A673 (cell line): ENCODE measurements at regions not wholly inside any gene's neighbourhood (a gene's known extent, or its start where the extent isn't known, plus 50 kb on each side); places are given as distances from the start of the nearest gene placed in this dataset.

Experiments
- BruUV-seq: library from RNA; stranded (reverse); fragments of 400-500 nt; replicated peaks from 2 replicates; lab custom pipeline; 2021; lab: Mats Ljungman, UMichigan
- CTCF ChIA-PET: fragments of 300-600 bp; sonication (Branson Sonifier 250); formaldehyde crosslinking; loops from one replicate; lab custom pipeline; 2022; ENCODE audit warnings: antibody characterized with exemption; lab: Charles Lee
- POLR2A ChIA-PET: fragments of 300-600 bp; sonication (Branson Sonifier 250); formaldehyde crosslinking; loops from one replicate; lab custom pipeline; 2022; ENCODE audit warnings: antibody characterized with exemption; ENCODE audit not compliant: low non-redundant PET; lab: Charles Lee
- DNase-seq: peaks from one replicate; pipeline ENCODE4 v3.0.0-alpha.2; 2015; ENCODE audit warnings: low spot score
- H3K27ac ChIP-seq: fragments of 200-600 bp; sonication (generic); 2 replicates; pipeline ENCODE4 v1.5.1; 2016; ENCODE audit warnings: mixed run types, low read depth, mild to moderate bottlenecking, mixed read lengths, antibody characterized with exemption, low read length; ENCODE audit not compliant: poor library complexity, severe bottlenecking
- H3K27me3 ChIP-seq: fragments of 200-600 bp; sonication (generic); replicated peaks from 2 replicates; pipeline ENCODE4 v1.6.1; 2017; ENCODE audit warnings: mixed run types, low read depth, mild to moderate bottlenecking, mixed read lengths, antibody characterized with exemption, low read length; ENCODE audit not compliant: insufficient read depth, poor library complexity
- H3K36me3 ChIP-seq: fragments of 200-600 bp; sonication (generic); 2 replicates; pipeline ENCODE4 v1.6.1; 2016; ENCODE audit warnings: mixed run types, mild to moderate bottlenecking, mixed read lengths, antibody characterized with exemption, low read length; ENCODE audit not compliant: insufficient read depth, poor library complexity, severe bottlenecking
- H3K4me1 ChIP-seq: fragments of 200-600 bp; sonication (generic); 2 replicates; pipeline ENCODE4 v1.6.1; 2017; ENCODE audit warnings: mixed run types, mild to moderate bottlenecking, mixed read lengths, antibody characterized with exemption, low read length; ENCODE audit not compliant: insufficient read depth, poor library complexity, severe bottlenecking
- H3K4me3 ChIP-seq: fragments of 200-600 bp; sonication (generic); 2 replicates; pipeline ENCODE4 v1.5.1; 2016; ENCODE audit warnings: low read depth, mixed run types, mild to moderate bottlenecking, mixed read lengths, low read length; ENCODE audit not compliant: poor library complexity, severe bottlenecking
- H3K9me3 ChIP-seq: fragments of 200-600 bp; sonication (generic); 2 replicates; pipeline ENCODE4 v1.6.1; 2016; ENCODE audit warnings: mixed run types, low read depth, mild to moderate bottlenecking, mixed read lengths, antibody characterized with exemption, low read length; ENCODE audit not compliant: poor library complexity, severe bottlenecking
- EZH2 ChIP-seq: fragments of 200-600 bp; sonication (generic); IDR thresholded peaks from 2 replicates; pipeline ENCODE4 v1.6.1; 2017; ENCODE audit warnings: borderline replicate concordance, low read depth, mild to moderate bottlenecking, mixed read lengths, antibody characterized with exemption, low read length; ENCODE audit not compliant: poor library complexity, severe bottlenecking
- intact Hi-C: fragments of 100-400 bp; cut with micrococcal nuclease; formaldehyde crosslinking; loops from one replicate; pipeline ENCODE4 v1.10.0; 2022; ENCODE audit not compliant: unreplicated experiment
- TF ChIP-seq, protein P1 (sequence below): fragments of 300-800, 200-600 bp; sonication (generic); conservative IDR thresholded peaks from 2 replicates; pipeline ENCODE4 v1.5.1; 2017; ENCODE audit warnings: low read depth, mild to moderate bottlenecking, antibody characterized with exemption, low read length, moderate library complexity, mixed read lengths

DNA sequence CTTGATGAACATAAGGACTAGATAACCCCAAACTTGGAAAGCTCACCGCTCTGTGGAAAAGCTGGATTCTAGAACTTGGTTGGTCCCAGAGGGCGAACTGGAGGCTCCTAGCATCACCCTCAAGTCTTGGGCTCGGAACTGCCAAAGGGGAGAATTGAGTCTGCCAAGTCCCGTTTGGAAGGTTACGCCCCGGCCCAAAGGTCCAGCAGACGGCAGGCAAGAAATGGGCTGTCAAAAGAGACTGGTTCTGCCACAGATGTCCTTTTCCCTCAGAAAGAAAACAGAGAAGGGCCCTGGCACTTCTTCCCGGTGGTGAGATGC is 182.2 kb downstream of the ANAPC1 start:
- no peak for TF ChIP-seq EZH2
- TF ChIP-seq, protein P1, sequence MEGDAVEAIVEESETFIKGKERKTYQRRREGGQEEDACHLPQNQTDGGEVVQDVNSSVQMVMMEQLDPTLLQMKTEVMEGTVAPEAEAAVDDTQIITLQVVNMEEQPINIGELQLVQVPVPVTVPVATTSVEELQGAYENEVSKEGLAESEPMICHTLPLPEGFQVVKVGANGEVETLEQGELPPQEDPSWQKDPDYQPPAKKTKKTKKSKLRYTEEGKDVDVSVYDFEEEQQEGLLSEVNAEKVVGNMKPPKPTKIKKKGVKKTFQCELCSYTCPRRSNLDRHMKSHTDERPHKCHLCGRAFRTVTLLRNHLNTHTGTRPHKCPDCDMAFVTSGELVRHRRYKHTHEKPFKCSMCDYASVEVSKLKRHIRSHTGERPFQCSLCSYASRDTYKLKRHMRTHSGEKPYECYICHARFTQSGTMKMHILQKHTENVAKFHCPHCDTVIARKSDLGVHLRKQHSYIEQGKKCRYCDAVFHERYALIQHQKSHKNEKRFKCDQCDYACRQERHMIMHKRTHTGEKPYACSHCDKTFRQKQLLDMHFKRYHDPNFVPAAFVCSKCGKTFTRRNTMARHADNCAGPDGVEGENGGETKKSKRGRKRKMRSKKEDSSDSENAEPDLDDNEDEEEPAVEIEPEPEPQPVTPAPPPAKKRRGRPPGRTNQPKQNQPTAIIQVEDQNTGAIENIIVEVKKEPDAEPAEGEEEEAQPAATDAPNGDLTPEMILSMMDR: no peak
- intact Hi-C loops: no loop called here
- Histone ChIP-seq H3K9me3 (no peaks in the 10 kb centered on the region), H3K27me3 (no peaks in the 10 kb centered on the region), H3K27ac (no peak overlapping the region), H3K36me3 (no peaks in the 10 kb centered on the region), H3K4me3 (no peak overlapping the region), H3K4me1 (peaks cover 22% of the 10 kb centered on the region)
- CTCF ChIA-PET: no interaction called here
- DNase-seq: no peak
- BruUV-seq: no TSS peak
- POLR2A ChIA-PET: no interaction called here

DNA sequence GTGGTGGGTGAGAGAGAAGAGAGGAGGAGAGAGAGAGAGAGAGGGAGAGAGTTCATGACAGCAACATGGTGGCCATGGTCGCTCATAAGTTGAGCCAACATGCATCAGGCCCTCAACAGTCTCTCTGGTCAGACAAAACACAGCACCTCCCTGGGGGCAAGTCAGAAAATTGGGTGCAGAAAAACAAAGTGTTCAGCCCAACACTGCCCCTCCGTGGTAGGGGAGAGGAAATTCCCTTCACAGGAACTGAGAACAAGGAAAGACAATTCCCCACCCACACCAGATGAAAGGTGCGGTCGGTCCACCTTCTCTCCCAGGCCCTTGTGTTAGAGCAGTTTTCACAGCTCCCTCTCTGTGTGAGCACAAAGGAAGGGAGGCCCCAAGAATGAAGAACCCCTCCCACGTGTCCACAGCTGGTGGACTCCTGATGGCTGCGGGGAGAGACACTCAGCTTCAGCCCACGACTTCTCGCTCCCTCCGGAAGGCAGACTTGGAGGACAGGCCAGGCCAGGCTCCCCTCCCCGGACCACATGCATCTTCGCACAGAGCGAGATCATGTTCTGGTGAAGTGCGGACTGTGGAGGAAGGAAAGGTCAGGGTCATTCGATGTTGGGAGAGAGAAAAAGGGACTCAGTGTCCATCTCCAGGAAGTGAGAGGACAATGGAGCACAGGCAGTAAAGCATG is 181.7 kb downstream of the ANAPC1 start:
- CTCF ChIA-PET: no interaction called here
- POLR2A ChIA-PET: no interaction called here
- peak; percentile 78 for DNase-seq
- Histone ChIP-seq H3K9me3 (no peaks in the 10 kb centered on the region), H3K4me3 (no peak overlapping the region), H3K36me3 (no peaks in the 10 kb centered on the region), H3K27me3 (no peaks in the 10 kb centered on the region), H3K4me1 (peaks cover 22% of the 10 kb centered on the region), H3K27ac (no peak overlapping the region)
- intact Hi-C loops: no loop called here
- no TSS peak for BruUV-seq
- no peak for TF ChIP-seq EZH2
- TF ChIP-seq, protein P1: peak; percentile 79

DNA sequence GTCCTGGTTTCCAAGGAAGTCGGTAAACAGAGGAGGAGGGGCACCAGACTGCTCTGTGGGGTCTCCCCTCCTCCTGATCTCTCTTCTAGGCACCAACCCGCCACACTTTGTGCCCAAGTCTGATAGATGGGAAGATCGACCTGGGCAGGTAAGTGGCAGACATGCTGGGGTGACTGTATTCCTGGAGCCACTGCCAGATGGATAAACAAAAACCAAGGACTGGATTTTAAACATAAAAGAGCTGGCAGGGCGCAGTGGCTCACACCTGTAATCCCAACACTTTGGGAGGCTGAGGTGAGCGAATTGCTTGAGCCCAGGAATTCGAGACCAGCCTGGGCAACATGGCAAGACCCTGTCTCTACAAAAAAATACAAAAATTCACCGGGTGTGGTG is 181.2 kb downstream of the ANAPC1 start:
- POLR2A ChIA-PET: no interaction called here
- Histone ChIP-seq H3K27ac (no peak overlapping the region), H3K9me3 (no peaks in the 10 kb centered on the region), H3K27me3 (no peaks in the 10 kb centered on the region), H3K4me3 (no peak overlapping the region), H3K36me3 (no peaks in the 10 kb centered on the region), H3K4me1 (peaks cover 21% of the 10 kb centered on the region)
- CTCF ChIA-PET: no interaction called here
- no TSS peak for BruUV-seq
- no peak for DNase-seq
- intact Hi-C loops: no loop called here
- TF ChIP-seq, protein P1: no peak
- TF ChIP-seq EZH2: no peak
